Cardiac muscle cell (in vitro differentiated cells and primary cell): ENCODE measurements at regions not wholly inside any gene's neighbourhood (a gene's known extent, or its start where the extent isn't known, plus 50 kb on each side); places are given as distances from the start of the nearest gene placed in this dataset.

ENCODE experiments used
- DNase-seq, 2 donors: peaks; one replicate each; pipeline versions ENCODE4 v3.0.0 to v3.0.0-alpha.2; 2010 to 2017; ENCODE audit warnings: low read depth in 1 of 2, low spot score in 1 of 2
- H3K27ac ChIP-seq: fragments of 200-600 bp; sonication (generic); 2 replicates; pipeline ENCODE4 v1.5.1; 2016
- H3K27me3 ChIP-seq: fragments of 200-600 bp; sonication (generic); 2 replicates; pipeline ENCODE4 v1.6.0; 2016; ENCODE audit warnings: control low read depth
- H3K36me3 ChIP-seq: fragments of 200-600 bp; sonication (generic); 2 replicates; pipeline ENCODE4 v1.5.1; 2016; ENCODE audit warnings: control low read depth
- H3K4me1 ChIP-seq: fragments of 200-600 bp; sonication (generic); 2 replicates; pipeline ENCODE4 v1.8.1; 2017; ENCODE audit warnings: low read depth, mild to moderate bottlenecking, mixed run types
- H3K4me3 ChIP-seq: fragments of 200-600 bp; sonication (generic); 2 replicates; pipeline ENCODE4 v1.5.1; 2016; ENCODE audit warnings: mild to moderate bottlenecking
- H3K9me3 ChIP-seq: fragments of 200-600 bp; sonication (generic); 2 replicates; pipeline ENCODE4 v1.5.1; 2017; ENCODE audit warnings: low read depth, mild to moderate bottlenecking, control low read depth
- CTCF ChIP-seq: IDR thresholded peaks from 2 replicates; pipeline ENCODE4 v1.5.1; 2012; ENCODE audit warnings: low read depth, mild to moderate bottlenecking, low read length

DNA sequence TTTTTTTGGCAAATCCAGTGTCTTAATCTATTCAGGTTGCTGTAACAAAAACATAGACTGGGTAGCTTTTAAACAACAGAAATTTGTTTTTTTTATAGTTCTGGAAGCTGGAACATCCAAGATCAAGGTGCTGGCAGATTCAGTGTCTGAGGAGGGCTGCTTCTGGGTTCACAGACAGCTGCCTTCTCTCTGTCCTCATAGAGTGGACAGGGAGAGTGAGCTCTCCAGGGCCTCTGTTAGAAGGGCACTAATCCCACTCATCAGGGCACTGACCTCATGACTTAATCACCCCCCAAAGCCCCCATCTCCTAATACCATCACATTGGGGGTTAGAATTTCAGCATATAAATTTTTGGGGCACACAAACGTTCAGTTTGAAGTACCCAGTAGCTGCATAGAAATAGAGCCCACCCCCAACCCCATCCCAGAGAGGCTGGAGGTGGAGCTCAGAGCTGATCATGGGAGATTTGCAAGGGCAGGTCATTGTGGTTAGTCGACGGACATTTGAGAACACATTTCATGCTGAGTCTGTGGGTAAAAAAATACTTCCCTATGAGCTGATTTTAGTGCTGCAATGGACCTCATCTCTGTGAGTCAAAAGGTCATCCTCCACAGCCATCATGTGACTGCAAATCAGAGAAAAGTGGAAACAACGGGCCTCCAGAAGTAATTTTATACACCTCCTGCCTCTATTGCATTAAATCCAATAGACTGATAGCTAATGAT lies 203.1 kb upstream of the CADM1 start:
- H3K9me3 ChIP-seq, result no peaks in the 10 kb centered on the region
- DNase-seq, result no peak
- no peak for TF ChIP-seq CTCF
- H3K4me1 ChIP-seq, result no peaks in the 10 kb centered on the region
- H3K27ac ChIP-seq, result no peak overlapping the region
- H3K27me3 ChIP-seq, result no peaks in the 10 kb centered on the region
- no peaks in the 10 kb centered on the region for H3K36me3 ChIP-seq
- H3K4me3 ChIP-seq, result no peak overlapping the region

DNA sequence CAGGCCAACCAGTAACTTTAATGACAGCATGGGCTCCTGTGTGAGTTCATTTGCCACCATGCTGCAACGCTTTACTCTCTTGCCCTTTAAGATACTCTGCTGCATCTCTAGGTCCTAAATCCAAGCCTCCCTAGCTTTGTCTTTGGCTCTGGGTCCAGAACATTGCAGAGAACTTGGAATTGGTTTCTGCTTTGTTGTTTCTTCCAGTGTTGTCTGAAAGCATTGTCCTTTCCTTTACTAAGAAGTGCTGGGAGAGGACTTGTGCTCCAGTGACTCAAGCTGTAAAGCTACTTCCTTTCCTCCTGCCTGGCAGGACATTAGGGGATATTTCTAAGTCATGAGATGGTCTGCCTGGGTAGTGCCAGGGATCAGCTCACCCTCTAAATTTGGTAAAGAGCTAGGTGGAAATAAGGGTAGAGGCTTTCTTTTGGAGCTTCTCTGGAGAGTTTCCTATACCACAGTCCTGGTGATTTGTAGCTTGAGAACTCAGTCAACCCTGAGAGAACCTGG lies 202.5 kb upstream of the CADM1 start:
- H3K4me3 ChIP-seq, result no peak overlapping the region
- no peaks in the 10 kb centered on the region for H3K27me3 ChIP-seq
- H3K4me1 ChIP-seq, result no peaks in the 10 kb centered on the region
- H3K27ac ChIP-seq, result no peak overlapping the region
- no peak for TF ChIP-seq CTCF
- no peaks in the 10 kb centered on the region for H3K36me3 ChIP-seq
- no peaks in the 10 kb centered on the region for H3K9me3 ChIP-seq
- no peak for DNase-seq

GRCh38 chr11:115705200-115705599 lies 201.0 kb upstream of the CADM1 start:
- no peak for TF ChIP-seq CTCF
- no peaks in the 10 kb centered on the region for H3K4me1 ChIP-seq
- no peak for DNase-seq
- H3K27ac ChIP-seq, result no peak overlapping the region
- H3K27me3 ChIP-seq, result no peaks in the 10 kb centered on the region
- no peak overlapping the region for H3K4me3 ChIP-seq
- H3K36me3 ChIP-seq, result no peaks in the 10 kb centered on the region
- no peaks in the 10 kb centered on the region for H3K9me3 ChIP-seq

DNA sequence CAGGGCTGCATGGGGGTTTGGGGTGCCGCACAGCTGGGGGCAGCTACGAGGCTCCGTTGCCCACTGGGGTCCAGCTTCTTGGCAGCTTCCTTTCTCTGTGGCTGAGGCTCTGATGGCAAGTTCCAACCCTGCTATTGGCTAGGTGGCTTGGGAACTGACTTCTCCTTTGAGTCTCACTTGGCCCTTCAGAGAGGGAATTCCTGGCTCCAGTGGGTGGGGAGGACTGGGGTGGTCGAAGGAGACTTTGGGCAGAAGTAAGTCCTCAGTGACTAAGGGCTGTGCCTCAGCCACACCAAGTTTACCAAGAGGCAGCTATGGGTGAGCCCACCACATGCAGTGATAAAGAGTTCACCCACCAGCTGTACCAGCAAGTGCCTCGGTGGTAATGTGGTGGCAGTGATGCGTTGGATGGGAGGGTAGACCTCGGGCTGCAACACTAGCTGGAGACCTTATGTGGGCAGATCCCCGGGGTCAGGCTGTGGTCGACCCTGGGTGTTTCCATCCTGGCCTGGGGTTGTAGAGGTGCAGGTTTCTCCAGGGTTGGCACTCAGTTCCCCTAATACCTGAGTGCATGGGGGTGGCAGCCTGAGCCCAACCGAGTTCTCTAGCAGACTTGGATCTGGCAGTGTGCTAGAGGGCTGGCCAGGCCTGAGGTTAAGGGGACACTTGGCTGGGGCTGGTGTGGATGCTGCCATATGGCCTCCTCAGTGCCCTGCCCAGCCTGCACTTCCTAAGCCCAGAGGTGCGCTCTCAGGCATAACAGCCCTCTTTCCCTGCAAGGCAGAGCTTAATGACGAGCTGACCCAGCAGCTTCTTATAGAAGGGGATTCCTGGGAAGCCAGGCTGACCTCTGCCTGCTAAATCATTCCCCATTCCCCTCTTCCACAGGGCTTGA lies 197.0 kb upstream of the CADM1 start:
- no peak for TF ChIP-seq CTCF
- no peak overlapping the region for H3K4me3 ChIP-seq
- no peak overlapping the region for H3K27ac ChIP-seq
- no peak for DNase-seq
- no peaks in the 10 kb centered on the region for H3K36me3 ChIP-seq
- H3K27me3 ChIP-seq, result no peaks in the 10 kb centered on the region
- peaks cover 2% of the 10 kb centered on the region for H3K4me1 ChIP-seq
- H3K9me3 ChIP-seq, result no peaks in the 10 kb centered on the region

GRCh38 chr11:115700496-115700895 lies 196.3 kb upstream of the CADM1 start:
- H3K27me3 ChIP-seq, result no peaks in the 10 kb centered on the region
- no peak for TF ChIP-seq CTCF
- no peak overlapping the region for H3K4me3 ChIP-seq
- H3K4me1 ChIP-seq, result peaks cover 7% of the 10 kb centered on the region
- H3K36me3 ChIP-seq, result no peaks in the 10 kb centered on the region
- H3K9me3 ChIP-seq, result no peaks in the 10 kb centered on the region
- no peak overlapping the region for H3K27ac ChIP-seq
- DNase-seq, result no peak
